Mesodermal cell (in vitro differentiated cells): ENCODE measurements at regions not wholly inside any gene's neighbourhood (a gene's known extent, or its start where the extent isn't known, plus 50 kb on each side); places are given as distances from the start of the nearest gene placed in this dataset.
A peak's percentile ranks its signal among the peaks of the same experiment; 100 is the strongest.

Experiments
- H3K27ac ChIP-seq: 2 replicates; pipeline ENCODE4 v1.7.0; 2013; ENCODE audit warnings: mild to moderate bottlenecking, low read depth, low read length, moderate library complexity; ENCODE audit not compliant: severe bottlenecking
- H3K36me3 ChIP-seq: 2 replicates; pipeline ENCODE4 v1.7.1; 2013; ENCODE audit warnings: mild to moderate bottlenecking, low read length, moderate library complexity; ENCODE audit not compliant: control insufficient read depth, insufficient read depth
- H3K4me1 ChIP-seq: one replicate; pipeline ENCODE4 v1.7.1; 2013; ENCODE audit warnings: mild to moderate bottlenecking, low read length; ENCODE audit not compliant: insufficient read depth, control insufficient read depth, poor library complexity, severe bottlenecking
- H3K4me3 ChIP-seq: 2 replicates; pipeline ENCODE4 v1.7.0; 2013; ENCODE audit warnings: low read length, control low read depth, mild to moderate bottlenecking; ENCODE audit not compliant: insufficient read depth, poor library complexity, severe bottlenecking; ENCODE audit errors: extremely low read depth
- H3K9me3 ChIP-seq: 2 replicates; pipeline ENCODE4 v1.7.1; 2013; ENCODE audit warnings: mild to moderate bottlenecking, low read length, moderate library complexity; ENCODE audit not compliant: control insufficient read depth
- WGBS, 2 experiments: methylation state at CpG; one replicate each; pipeline ENCODE4 v1.1.5; 2013; ENCODE audit warnings: missing lambda C conversion rate in 2 of 2; ENCODE audit not compliant: insufficient coverage in 2 of 2; 5-methylcytosine and 5-hydroxymethylcytosine counted together

DNA sequence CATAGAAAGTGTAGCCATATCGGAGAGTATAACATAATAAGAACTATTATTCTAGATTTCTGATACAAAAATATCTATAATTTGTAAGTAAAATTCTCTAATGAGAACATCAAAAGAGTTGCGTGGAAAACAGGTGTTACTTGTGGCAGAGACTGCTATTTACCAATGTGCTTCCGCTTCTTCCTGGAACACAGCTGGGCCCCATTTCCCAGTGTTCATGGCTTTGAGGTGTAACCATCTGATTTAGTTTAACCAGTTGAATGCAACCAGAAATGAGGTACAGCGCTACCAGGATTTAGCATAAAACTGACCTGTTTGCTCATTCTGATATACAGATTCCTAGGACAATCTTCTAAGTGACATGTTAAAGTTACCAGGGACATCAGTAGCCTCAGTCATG is 1055.2 kb downstream of the IGSF11 start:
- Histone ChIP-seq H3K36me3 (no peaks in the 10 kb centered on the region), H3K9me3 (no peaks in the 10 kb centered on the region), H3K4me1 (no peaks in the 10 kb centered on the region), H3K27ac (no peak overlapping the region), H3K4me3 (no peak overlapping the region)
- WGBS, 2 experiments = 91 to 100% methylated on average over 3 of the region's 4 CpGs

GRCh38 chr3:117987256-117987655 is 1047.4 kb downstream of the IGSF11 start:
- Histone ChIP-seq H3K4me3 (no peak overlapping the region), H3K36me3 (no peaks in the 10 kb centered on the region), H3K9me3 (no peaks in the 10 kb centered on the region), H3K27ac (no peak overlapping the region), H3K4me1 (no peaks in the 10 kb centered on the region)
- 47% methylated on average over 3 of the region's 4 CpGs; no CpG with 5 or more reads in 1 of the 2 experiments for WGBS, 2 experiments

DNA sequence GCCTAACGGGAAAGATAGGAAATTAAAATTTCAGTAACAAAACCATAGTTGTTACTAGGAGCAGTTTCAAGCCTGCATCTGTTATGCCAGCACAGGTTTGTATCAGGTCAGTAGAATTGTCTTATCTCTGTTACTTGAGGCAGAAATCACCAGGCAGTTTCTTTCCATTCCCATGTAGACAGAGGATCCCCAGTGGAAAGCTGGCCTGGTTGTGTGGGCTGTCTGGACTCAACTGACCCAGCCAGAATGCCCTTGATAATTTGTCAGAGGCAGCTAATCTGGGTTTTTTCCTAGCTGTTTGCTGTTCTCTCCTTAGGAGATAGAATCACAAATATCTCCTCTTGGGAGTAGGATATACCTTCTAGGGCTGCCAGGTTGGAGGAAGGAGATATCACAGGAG is 1044.7 kb downstream of the IGSF11 start:
- H3K36me3 ChIP-seq = no peaks in the 10 kb centered on the region
- peaks cover 3% of the 10 kb centered on the region for H3K4me1 ChIP-seq
- no peak overlapping the region for H3K27ac ChIP-seq
- no peaks in the 10 kb centered on the region for H3K9me3 ChIP-seq
- no peak overlapping the region for H3K4me3 ChIP-seq
- 83% methylated on average over 1 of the region's 1 CpG; no CpG with 5 or more reads in 1 of the 2 experiments for WGBS, 2 experiments

DNA sequence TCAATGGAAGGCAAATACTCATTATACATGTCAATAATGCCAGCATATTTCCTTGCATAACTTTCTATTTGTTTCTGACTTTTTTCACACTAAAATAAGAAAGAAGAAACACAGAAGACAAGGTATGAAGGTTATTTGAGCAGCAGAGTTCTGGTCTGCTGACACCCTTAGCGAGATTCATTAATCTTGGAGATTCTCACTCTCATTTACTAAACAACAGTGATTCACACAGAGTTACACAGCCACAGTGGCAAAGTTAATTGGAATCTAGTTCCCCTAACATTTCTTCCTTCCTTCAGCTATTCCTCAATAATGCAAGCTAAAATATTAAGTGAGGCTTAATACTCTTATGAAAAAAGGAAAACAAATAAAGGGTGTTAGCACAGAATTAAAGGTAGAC is 1044.0 kb downstream of the IGSF11 start:
- 100% methylated on average over 1 of the region's 1 CpG; no CpG with 5 or more reads in 1 of the 2 experiments for WGBS, 2 experiments
- H3K27ac ChIP-seq = no peak overlapping the region
- no peaks in the 10 kb centered on the region for H3K36me3 ChIP-seq
- no peaks in the 10 kb centered on the region for H3K9me3 ChIP-seq
- no peak overlapping the region for H3K4me3 ChIP-seq
- peaks cover 9% of the 10 kb centered on the region for H3K4me1 ChIP-seq

DNA sequence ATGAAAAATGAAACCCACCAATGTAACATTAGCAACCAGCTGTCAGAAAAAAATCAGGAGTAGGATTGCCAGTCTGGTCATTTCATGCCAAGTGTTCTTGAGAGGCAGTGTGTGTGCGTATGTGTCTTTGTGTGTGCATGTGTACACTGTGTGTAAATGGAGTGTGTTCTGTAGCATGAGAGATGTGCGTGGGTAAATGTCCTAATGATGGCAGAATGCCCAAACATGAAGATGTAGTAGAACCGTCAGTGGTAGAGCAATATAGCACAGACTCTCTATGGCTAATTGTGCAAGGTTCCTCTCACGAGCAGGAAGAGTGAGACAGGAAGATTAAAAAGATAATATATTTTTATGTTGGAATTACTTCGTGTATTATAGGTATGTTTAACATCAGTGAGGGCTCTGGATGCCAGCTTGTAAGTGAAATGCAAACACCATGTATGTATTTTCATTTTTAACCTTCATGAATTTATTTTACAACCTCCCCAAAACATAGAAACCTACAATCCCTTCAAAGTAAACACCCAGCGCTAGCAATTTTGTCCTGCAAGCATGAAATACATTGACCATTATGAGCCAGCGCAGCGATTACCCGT is 1038.7 kb downstream of the IGSF11 start:
- peaks cover 9% of the 10 kb centered on the region for H3K4me1 ChIP-seq
- H3K4me3 ChIP-seq = peak overlapping the region; percentile 53
- 46 to 56% methylated on average over 4 to 7 of the region's 9 CpGs for WGBS, 2 experiments
- no peak overlapping the region for H3K27ac ChIP-seq
- no peaks in the 10 kb centered on the region for H3K36me3 ChIP-seq
- no peaks in the 10 kb centered on the region for H3K9me3 ChIP-seq

DNA sequence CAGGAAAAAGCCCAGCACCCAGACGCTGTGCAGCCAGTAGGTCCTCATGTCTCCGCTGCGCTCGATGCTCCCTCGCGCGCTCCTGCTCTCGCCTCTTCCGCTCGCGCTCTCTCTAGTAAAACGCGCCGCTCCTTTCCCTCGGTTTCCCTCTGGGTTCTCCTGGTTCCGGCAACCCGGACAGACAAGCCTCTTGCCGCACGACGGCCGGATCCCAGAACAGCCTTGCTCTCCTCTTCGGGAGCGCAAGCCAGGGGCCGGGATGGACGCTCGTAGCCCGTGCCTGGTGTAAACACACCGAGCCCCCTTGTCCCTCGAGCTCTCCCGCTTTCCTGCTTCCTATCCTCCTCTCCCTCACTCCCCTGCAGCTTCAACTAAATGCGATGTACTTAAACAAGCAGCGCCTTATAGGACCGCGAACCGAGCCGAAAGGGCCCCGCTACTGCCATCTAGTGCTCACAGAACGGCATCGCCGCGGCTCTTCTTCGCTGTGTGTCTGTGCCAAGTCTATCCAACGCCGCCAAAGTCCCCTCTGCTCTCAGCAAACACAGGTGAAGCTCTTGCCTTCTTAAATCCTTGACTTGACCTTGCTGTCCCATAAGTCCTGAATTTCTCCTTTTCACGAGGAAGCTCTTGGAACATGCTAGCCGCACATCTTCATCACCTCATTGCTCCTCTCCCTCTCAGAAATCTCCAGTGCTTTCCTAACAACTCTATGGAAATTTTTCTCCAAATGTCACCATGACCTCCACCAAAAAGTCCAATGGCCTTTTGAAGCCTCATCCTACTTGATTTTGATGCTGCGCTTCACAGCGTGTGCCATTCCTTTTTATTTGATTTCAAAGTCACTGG is 1037.2 kb downstream of the IGSF11 start:
- Histone ChIP-seq H3K27ac (peak overlapping the region; percentile 2), H3K4me1 (peaks cover 9% of the 10 kb centered on the region), H3K4me3 (peak overlapping the region; percentile 53), H3K9me3 (no peaks in the 10 kb centered on the region), H3K36me3 (no peaks in the 10 kb centered on the region)
- 6% methylated on average over 44 to 47 of the region's 48 CpGs for WGBS, 2 experiments

DNA sequence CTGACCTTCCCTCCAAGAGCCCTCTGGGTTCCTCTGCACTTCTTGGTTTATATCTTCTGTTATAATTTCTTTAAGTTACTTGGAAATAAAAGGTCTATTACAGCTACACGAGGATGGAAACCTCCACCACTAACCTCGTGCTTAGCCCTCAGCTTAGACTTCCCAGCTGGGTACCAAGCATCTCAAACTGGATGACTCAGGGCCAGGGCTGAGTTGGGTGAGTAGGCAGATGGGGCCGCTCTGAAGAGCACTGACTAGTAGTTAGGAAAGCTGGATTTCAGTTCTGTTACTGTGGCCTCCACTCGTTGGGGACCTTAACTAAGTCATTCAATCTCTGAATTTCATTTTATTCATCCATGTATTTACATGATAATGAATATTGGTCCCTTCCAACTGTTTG is 1036.6 kb downstream of the IGSF11 start:
- Histone ChIP-seq H3K36me3 (no peaks in the 10 kb centered on the region), H3K27ac (no peak overlapping the region), H3K4me1 (peaks cover 9% of the 10 kb centered on the region), H3K4me3 (no peak overlapping the region), H3K9me3 (no peaks in the 10 kb centered on the region)
- WGBS, 2 experiments = 80% methylated on average over 1 of the region's 4 CpGs; no CpG with 5 or more reads in 1 of the 2 experiments

DNA sequence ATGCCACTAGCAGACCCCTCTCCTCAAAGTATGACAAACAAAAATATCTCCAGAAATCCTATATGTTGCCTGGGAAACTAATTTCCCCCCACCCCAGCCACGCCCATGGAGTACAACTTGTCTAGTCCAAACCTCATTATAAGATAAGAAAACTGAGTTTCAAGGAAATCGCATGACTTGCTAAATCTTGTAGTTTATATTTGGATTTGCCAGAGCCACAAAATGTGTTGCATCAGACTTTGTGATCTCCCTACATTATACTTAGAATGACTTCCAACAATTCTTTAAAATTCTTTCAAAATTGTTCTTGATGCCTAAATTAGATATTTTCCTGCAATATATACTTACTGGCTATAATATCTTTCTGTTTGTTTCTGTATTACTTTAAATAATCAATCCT is 1034.4 kb downstream of the IGSF11 start:
- Histone ChIP-seq H3K9me3 (no peaks in the 10 kb centered on the region), H3K4me1 (peaks cover 3% of the 10 kb centered on the region), H3K36me3 (no peaks in the 10 kb centered on the region), H3K4me3 (no peak overlapping the region), H3K27ac (no peak overlapping the region)
- WGBS, 2 experiments = 50% methylated on average over 1 of the region's 2 CpGs; no CpG with 5 or more reads in 1 of the 2 experiments

- H3K4me1 ChIP-seq = no peaks in the 10 kb centered on the region
- WGBS, 2 experiments = no CpG with 5 or more reads among the region's 2 CpGs
- H3K27ac ChIP-seq = no peak overlapping the region
- H3K9me3 ChIP-seq = no peaks in the 10 kb centered on the region
- H3K4me3 ChIP-seq = no peak overlapping the region
- H3K36me3 ChIP-seq = no peaks in the 10 kb centered on the region
Observed at GRCh38 chr3:118001380-118001779, 1033.3 kb downstream of the IGSF11 start.

GRCh38 chr3:118011910-118012309 is 1022.7 kb downstream of the IGSF11 start:
- Histone ChIP-seq H3K27ac (no peak overlapping the region), H3K4me3 (no peak overlapping the region), H3K36me3 (no peaks in the 10 kb centered on the region), H3K9me3 (no peaks in the 10 kb centered on the region), H3K4me1 (no peaks in the 10 kb centered on the region)
- 95 to 100% methylated on average over 3 of the region's 3 CpGs for WGBS, 2 experiments

DNA sequence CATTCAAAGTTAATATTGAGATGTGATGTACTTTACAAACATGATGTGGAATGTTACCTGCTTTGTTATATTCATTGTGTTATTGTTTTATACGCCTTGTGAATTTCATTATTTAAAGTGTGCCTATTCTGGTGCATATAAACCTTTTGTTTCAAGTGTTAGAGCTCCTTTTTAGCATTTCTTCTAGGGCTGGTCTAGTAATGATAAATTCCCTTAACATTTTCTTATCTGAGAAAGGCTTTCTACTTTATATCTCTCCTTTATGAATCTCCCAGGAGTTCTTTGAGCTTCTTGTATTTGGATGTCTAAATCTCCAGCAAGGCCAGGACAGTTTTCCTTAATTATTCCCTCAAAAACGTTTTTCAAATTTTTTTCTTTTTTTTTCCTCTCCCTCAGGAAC is 1005.6 kb downstream of the IGSF11 start:
- no peak overlapping the region for H3K27ac ChIP-seq
- H3K4me1 ChIP-seq = no peaks in the 10 kb centered on the region
- no peak overlapping the region for H3K4me3 ChIP-seq
- 100% methylated on average over 1 of the region's 2 CpGs; no CpG with 5 or more reads in 1 of the 2 experiments for WGBS, 2 experiments
- H3K36me3 ChIP-seq = no peaks in the 10 kb centered on the region
- H3K9me3 ChIP-seq = peaks cover 4% of the 10 kb centered on the region
